Natural killer cell (primary cell): ENCODE measurements at regions not wholly inside any gene's neighbourhood (a gene's known extent, or its start where the extent isn't known, plus 50 kb on each side); places are given as distances from the start of the nearest gene placed in this dataset.

ENCODE experiments used
- ATAC-seq, 3 donors: fragments of 150-1000 bp in 2 of 3; fragments of 200-7000 bp in 1 of 3; cut with Tn5 transposase; 1 replicate in 1 of 3; 2 replicates in 2 of 3; pipeline ENCODE4 v1.10.0; 2021; ENCODE audit warnings: mild to moderate bottlenecking in 2 of 3, moderate library complexity in 2 of 3
- DNase-seq, 2 donors: peaks; one replicate each; pipeline versions ENCODE4 v3.0.0 to v3.0.0-alpha.2; 2013 to 2021; ENCODE audit warnings: mixed read lengths in 1 of 2
- H3K27ac ChIP-seq: one replicate; pipeline ENCODE4 v1.5.1; 2013; ENCODE audit warnings: mild to moderate bottlenecking, low read length
- H3K27me3 ChIP-seq: one replicate; pipeline ENCODE4 v1.6.1; 2013; ENCODE audit warnings: low read length; ENCODE audit not compliant: control insufficient read depth, insufficient read depth
- H3K36me3 ChIP-seq: one replicate; pipeline ENCODE4 v1.6.1; 2013; ENCODE audit warnings: low read length; ENCODE audit not compliant: control insufficient read depth, insufficient read depth
- H3K4me1 ChIP-seq: one replicate; pipeline ENCODE4 v1.6.1; 2013; ENCODE audit warnings: low read length; ENCODE audit not compliant: control insufficient read depth, insufficient read depth
- H3K4me3 ChIP-seq: one replicate; pipeline ENCODE4 v1.5.1; 2013; ENCODE audit warnings: low read length
- H3K9me3 ChIP-seq: one replicate; pipeline ENCODE4 v1.6.1; 2013; ENCODE audit warnings: low read length; ENCODE audit not compliant: control insufficient read depth, insufficient read depth
- H3K27ac Mint-ChIP-seq, 2 donors: one replicate each; pipeline ENCODE4 v1.8.0; 2022; ENCODE audit warnings: mild to moderate bottlenecking in 2 of 2, mixed read lengths in 2 of 2, moderate library complexity in 1 of 2
- H3K27me3 Mint-ChIP-seq, 2 donors: one replicate each; pipeline ENCODE4 v1.8.0; 2022; ENCODE audit warnings: low read depth in 2 of 2, mixed read lengths in 2 of 2
- H3K36me3 Mint-ChIP-seq: one replicate; pipeline ENCODE4 v1.8.0; 2022; ENCODE audit warnings: mixed read lengths
- H3K4me1 Mint-ChIP-seq, 2 donors: one replicate each; pipeline ENCODE4 v1.8.0; 2022; ENCODE audit warnings: mixed read lengths in 2 of 2
- H3K4me3 Mint-ChIP-seq: one replicate; pipeline ENCODE4 v1.8.0; 2022; ENCODE audit warnings: mild to moderate bottlenecking, moderate library complexity, mixed read lengths
- H3K9me3 Mint-ChIP-seq, 2 donors: one replicate each; pipeline ENCODE4 v1.8.0; 2022; ENCODE audit warnings: mixed read lengths in 2 of 2
- WGBS: methylation state at CpG from one replicate; pipeline ENCODE4 v1.1.7; 2013; ENCODE audit warnings: missing lambda C conversion rate; ENCODE audit not compliant: insufficient coverage; 5-methylcytosine and 5-hydroxymethylcytosine counted together
- intact Hi-C: fragments of 100-400 bp; cut with micrococcal nuclease; formaldehyde crosslinking; loops from one replicate; pipeline ENCODE4 v1.14.2; 2022
- TF ChIP-seq, protein P1 (sequence below): fragments of 200-600 bp; IDR thresholded peaks from one replicate; pipeline ENCODE4 v1.8.0; 2022; ENCODE audit warnings: antibody characterized with exemption

DNA sequence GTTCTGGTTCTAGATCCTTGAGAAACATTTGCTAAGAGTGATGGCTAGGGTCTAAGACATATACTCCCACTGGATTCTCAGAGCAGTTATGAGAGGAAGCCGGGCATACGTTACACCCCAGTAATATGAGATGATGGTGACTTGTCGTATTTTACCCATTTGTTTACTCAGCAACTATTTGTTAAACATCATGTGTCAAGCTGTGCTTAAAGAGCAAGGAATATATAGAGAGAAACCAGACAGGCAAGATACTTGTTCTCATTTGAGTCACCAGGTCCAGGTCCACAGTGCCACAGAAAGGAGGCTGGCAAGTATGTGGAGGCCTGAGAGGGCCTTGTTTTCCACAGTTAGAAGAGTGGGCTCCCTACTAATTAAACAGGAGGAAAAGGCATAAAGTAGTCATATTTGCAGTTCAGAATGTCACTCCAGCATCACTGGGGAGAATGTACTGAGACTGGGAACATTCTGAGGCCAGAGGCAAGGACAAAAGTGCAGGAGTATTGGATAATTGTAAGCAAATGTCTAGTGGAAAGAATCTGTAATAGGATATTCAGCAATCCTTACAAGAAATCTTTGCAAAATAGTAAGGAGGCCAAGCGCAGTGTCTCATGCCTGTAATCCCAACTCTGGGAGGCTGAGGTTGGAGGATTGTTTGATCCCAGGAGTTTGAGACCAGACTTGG lies 142.2 kb downstream of the IRS2 start:
- no peak for ATAC-seq
- WGBS, result 89% methylated on average over 3 of the region's 4 CpGs

DNA sequence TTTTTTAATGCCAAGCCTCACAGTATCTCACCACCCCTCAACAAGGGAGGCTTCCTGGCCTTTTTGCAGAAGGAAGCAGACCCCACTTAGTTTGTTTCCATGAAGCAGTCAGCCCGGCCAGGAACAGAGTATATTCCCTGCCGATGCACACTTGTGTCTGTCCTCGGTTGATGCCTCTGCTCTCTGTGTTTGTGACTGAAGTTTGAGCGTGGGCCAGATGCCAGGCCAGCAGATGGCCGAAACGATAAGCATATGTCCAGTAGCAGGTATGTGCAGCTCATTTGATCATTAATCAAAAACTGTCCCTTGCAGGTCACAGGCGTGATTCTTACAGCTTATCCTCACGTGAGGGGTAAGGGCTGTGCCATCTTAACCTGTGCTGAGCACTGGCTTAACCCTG lies 144.0 kb downstream of the IRS2 start:
- Histone ChIP-seq H3K27me3 (no peaks in the 10 kb centered on the region), H3K27ac (no peak overlapping the region), H3K36me3 (no peaks in the 10 kb centered on the region), H3K4me1 (peaks cover 6% of the 10 kb centered on the region), H3K9me3 (peaks cover 12% of the 10 kb centered on the region), H3K4me3 (no peak overlapping the region)
- WGBS, result 92% methylated on average over 8 of the region's 8 CpGs
- H3K4me1 Mint-ChIP-seq, result peaks cover 8 to 10% of the 10 kb centered on the region in 2 donors
- no peak overlapping the region for H3K4me3 Mint-ChIP-seq
- H3K27ac Mint-ChIP-seq, result no peak overlapping the region
- TF ChIP-seq, protein P1, sequence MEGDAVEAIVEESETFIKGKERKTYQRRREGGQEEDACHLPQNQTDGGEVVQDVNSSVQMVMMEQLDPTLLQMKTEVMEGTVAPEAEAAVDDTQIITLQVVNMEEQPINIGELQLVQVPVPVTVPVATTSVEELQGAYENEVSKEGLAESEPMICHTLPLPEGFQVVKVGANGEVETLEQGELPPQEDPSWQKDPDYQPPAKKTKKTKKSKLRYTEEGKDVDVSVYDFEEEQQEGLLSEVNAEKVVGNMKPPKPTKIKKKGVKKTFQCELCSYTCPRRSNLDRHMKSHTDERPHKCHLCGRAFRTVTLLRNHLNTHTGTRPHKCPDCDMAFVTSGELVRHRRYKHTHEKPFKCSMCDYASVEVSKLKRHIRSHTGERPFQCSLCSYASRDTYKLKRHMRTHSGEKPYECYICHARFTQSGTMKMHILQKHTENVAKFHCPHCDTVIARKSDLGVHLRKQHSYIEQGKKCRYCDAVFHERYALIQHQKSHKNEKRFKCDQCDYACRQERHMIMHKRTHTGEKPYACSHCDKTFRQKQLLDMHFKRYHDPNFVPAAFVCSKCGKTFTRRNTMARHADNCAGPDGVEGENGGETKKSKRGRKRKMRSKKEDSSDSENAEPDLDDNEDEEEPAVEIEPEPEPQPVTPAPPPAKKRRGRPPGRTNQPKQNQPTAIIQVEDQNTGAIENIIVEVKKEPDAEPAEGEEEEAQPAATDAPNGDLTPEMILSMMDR, result no peak
- peaks cover 9% of the 10 kb centered on the region for H3K36me3 Mint-ChIP-seq
- no peaks in the 10 kb centered on the region for H3K27me3 Mint-ChIP-seq
- DNase-seq (no peak), ATAC-seq (no peak)
- H3K9me3 Mint-ChIP-seq, result peaks cover 2 to 4% of the 10 kb centered on the region in 2 donors
- intact Hi-C loops, result no loop called here

More for the DNA sequence above, 142.2 kb downstream of the IRS2 start:
- no peak overlapping the region for H3K4me3 Mint-ChIP-seq
- H3K27ac Mint-ChIP-seq, result no peak overlapping the region
- Histone ChIP-seq H3K9me3 (peaks cover 11% of the 10 kb centered on the region), H3K4me3 (no peak overlapping the region), H3K4me1 (peaks cover 6% of the 10 kb centered on the region), H3K27ac (no peak overlapping the region), H3K36me3 (no peaks in the 10 kb centered on the region), H3K27me3 (no peaks in the 10 kb centered on the region)
- peaks cover 2 to 4% of the 10 kb centered on the region in 2 donors for H3K9me3 Mint-ChIP-seq
- peaks cover 8 to 10% of the 10 kb centered on the region in 2 donors for H3K4me1 Mint-ChIP-seq
- peaks cover 0 to 3% of the 10 kb centered on the region in 2 donors for H3K27me3 Mint-ChIP-seq
- peaks cover 9% of the 10 kb centered on the region for H3K36me3 Mint-ChIP-seq
- TF ChIP-seq, protein P1, result no peak
- intact Hi-C loops, result no loop called here
- no peak for DNase-seq

DNA sequence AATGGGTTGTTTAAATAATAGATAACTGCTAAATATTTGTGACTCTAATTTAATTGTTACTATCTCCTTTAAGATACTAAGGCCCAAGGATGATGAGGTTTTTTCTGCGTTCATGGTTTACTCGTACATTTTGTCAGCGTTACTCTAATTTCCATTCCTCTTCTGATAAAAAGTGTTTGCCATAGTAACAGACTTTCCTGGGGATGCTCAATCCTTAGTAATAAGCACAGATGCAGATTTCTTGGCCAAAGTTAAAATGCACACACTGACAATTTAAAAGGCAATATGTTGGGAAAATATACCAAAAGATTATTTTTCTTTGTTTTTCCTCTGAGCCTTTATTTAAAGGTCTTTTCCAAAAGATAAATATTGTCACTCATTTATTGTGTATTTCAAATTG lies 149.6 kb downstream of the IRS2 start:
- peaks cover 9% of the 10 kb centered on the region for H3K36me3 Mint-ChIP-seq
- WGBS, result 96% methylated on average over 3 of the region's 3 CpGs
- no peaks in the 10 kb centered on the region for H3K4me1 Mint-ChIP-seq
- no peaks in the 10 kb centered on the region for H3K36me3 ChIP-seq
- peaks cover 12% of the 10 kb centered on the region for H3K9me3 ChIP-seq
- H3K27me3 Mint-ChIP-seq, result peaks cover 14 to 18% of the 10 kb centered on the region in 2 donors
- no peak for DNase-seq
- H3K27ac ChIP-seq, result no peak overlapping the region
- no peak overlapping the region for H3K4me3 ChIP-seq
- peaks cover 4% of the 10 kb centered on the region in 2 donors for H3K9me3 Mint-ChIP-seq
- H3K4me1 ChIP-seq, result no peaks in the 10 kb centered on the region
- no peak overlapping the region for H3K27ac Mint-ChIP-seq
- no peaks in the 10 kb centered on the region for H3K27me3 ChIP-seq
- intact Hi-C loops, result no loop called here
- TF ChIP-seq, protein P1, result no peak
- no peak overlapping the region for H3K4me3 Mint-ChIP-seq
- ATAC-seq, result no peak

DNA sequence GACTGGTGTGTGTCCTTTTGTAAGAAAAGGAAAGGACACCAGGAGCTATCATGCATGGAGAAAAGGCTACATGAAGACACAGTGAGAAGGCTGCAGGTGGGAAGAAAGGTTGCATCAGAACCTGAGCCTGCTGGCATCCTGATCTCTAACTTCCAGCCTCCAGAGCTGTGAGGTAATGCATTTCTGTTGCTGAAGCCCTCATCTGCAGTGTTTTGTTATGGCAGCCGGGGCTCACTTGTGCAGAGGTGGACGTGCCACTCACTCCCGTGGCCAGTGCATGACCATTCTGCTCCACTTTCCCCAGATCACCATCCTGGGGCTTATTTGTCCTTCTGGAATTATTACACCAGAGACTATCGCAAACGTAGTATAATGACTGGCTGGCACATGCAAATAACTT lies 155.3 kb downstream of the IRS2 start:
- WGBS, result 86% methylated on average over 3 of the region's 5 CpGs
- Histone ChIP-seq H3K27me3 (no peaks in the 10 kb centered on the region), H3K9me3 (no peaks in the 10 kb centered on the region), H3K27ac (no peak overlapping the region), H3K4me1 (no peaks in the 10 kb centered on the region), H3K4me3 (no peak overlapping the region), H3K36me3 (no peaks in the 10 kb centered on the region)
- Mint-ChIP-seq H3K27me3 (peaks cover 25 to 37% of the 10 kb centered on the region in 2 donors), H3K4me3 (no peak overlapping the region), H3K9me3 (peaks cover 0 to 2% of the 10 kb centered on the region in 2 donors), H3K4me1 (no peaks in the 10 kb centered on the region), H3K27ac (no peak overlapping the region), H3K36me3 (no peaks in the 10 kb centered on the region)
- intact Hi-C loops, result no loop called here
- DNase-seq, result no peak
- ATAC-seq, result no peak
- TF ChIP-seq, protein P1, result no peak
